Liver (tissue), 8 donors: ENCODE measurements at regions not wholly inside any gene's neighbourhood (a gene's known extent, or its start where the extent isn't known, plus 50 kb on each side); places are given as distances from the start of the nearest gene placed in this dataset.

Experiments used
- DNase-seq: peaks from one replicate; pipeline ENCODE4 v3.0.0-alpha.2; 2017; ENCODE audit warnings: low spot score
- H3K27ac ChIP-seq, 2 donors: one replicate each; pipeline ENCODE4 v1.7.0; 2013; ENCODE audit warnings: inconsistent platforms in 2 of 2, low read length in 2 of 2, control low read depth in 1 of 2, low read depth in 1 of 2, mild to moderate bottlenecking in 1 of 2
- H3K27me3 ChIP-seq, 4 donors: one replicate each; pipeline versions ENCODE4 v1.6.1 to v1.7.0; 2013; ENCODE audit warnings: low read length in 3 of 4, inconsistent platforms in 1 of 4, mild to moderate bottlenecking in 1 of 4, moderate library complexity in 1 of 4; ENCODE audit not compliant: control insufficient read depth in 4 of 4, insufficient read depth in 4 of 4
- H3K36me3 ChIP-seq, 4 donors: one replicate each; pipeline versions ENCODE4 v1.6.1 to v1.7.0; 2013; ENCODE audit warnings: low read length in 3 of 4, mild to moderate bottlenecking in 3 of 4, low read depth in 1 of 4, moderate library complexity in 1 of 4; ENCODE audit not compliant: control insufficient read depth in 4 of 4, insufficient read depth in 3 of 4
- H3K4me1 ChIP-seq, 4 donors: one replicate each; pipeline versions ENCODE4 v1.6.1 to v1.7.0; 2013; ENCODE audit warnings: low read length in 3 of 4, mild to moderate bottlenecking in 3 of 4, moderate library complexity in 1 of 4; ENCODE audit not compliant: control insufficient read depth in 4 of 4, insufficient read depth in 4 of 4
- H3K4me3 ChIP-seq, 3 donors: one replicate each; pipeline versions ENCODE4 v1.6.1 to v1.7.0; 2013; ENCODE audit warnings: low read length in 3 of 3, control low read depth in 1 of 3, low read depth in 1 of 3, mild to moderate bottlenecking in 1 of 3
- H3K9ac ChIP-seq, 2 donors: one replicate each; pipeline ENCODE4 v1.7.0; 2013; ENCODE audit warnings: low read length in 2 of 2, mild to moderate bottlenecking in 2 of 2, moderate library complexity in 2 of 2, control low read depth in 1 of 2, low read depth in 1 of 2
- H3K9me3 ChIP-seq, 4 donors: one replicate each; pipeline versions ENCODE4 v1.6.1 to v1.7.0; 2013; ENCODE audit warnings: low read length in 3 of 4; ENCODE audit not compliant: control insufficient read depth in 4 of 4
- EGR1 ChIP-seq, 2 donors: IDR thresholded peaks; 2 replicates each; pipeline ENCODE4 v1.6.1; 2016 to 2018; ENCODE audit warnings: antibody characterized with exemption in 2 of 2, low read depth in 2 of 2
- FOXA1 ChIP-seq: IDR thresholded peaks from 2 replicates; pipeline ENCODE4 v1.6.1; 2016; ENCODE audit warnings: antibody characterized with exemption
- FOXA2 ChIP-seq: IDR thresholded peaks from 2 replicates; pipeline ENCODE4 v1.6.1; 2016; ENCODE audit warnings: antibody characterized with exemption
- GABPA ChIP-seq, 2 donors: IDR thresholded peaks in 1 of 2; conservative IDR thresholded peaks in 1 of 2; 2 replicates each; pipeline ENCODE4 v1.6.1; 2016; ENCODE audit warnings: antibody characterized with exemption in 2 of 2, mild to moderate bottlenecking in 1 of 2, moderate library complexity in 1 of 2
- HNF4A ChIP-seq, 2 donors: conservative IDR thresholded peaks; 2 replicates each; pipeline ENCODE4 v1.6.1; 2016; ENCODE audit warnings: antibody characterized with exemption in 2 of 2, mild to moderate bottlenecking in 2 of 2
- JUND ChIP-seq, 2 donors: IDR thresholded peaks; 2 replicates each; pipeline ENCODE4 v1.6.1; 2016; ENCODE audit warnings: antibody characterized with exemption in 2 of 2
- NR2F2 ChIP-seq: IDR thresholded peaks from 2 replicates; pipeline ENCODE4 v1.6.1; 2016; ENCODE audit warnings: antibody characterized with exemption
- RAD21 ChIP-seq, 2 donors: IDR thresholded peaks; 2 replicates each; pipeline ENCODE4 v1.6.1; 2016; ENCODE audit warnings: antibody characterized with exemption in 2 of 2, mild to moderate bottlenecking in 2 of 2
- RXRA ChIP-seq, 2 donors: IDR thresholded peaks; 2 replicates each; pipeline ENCODE4 v1.6.1; 2017 to 2018; ENCODE audit warnings: antibody characterized with exemption in 2 of 2, mild to moderate bottlenecking in 1 of 2
- SP1 ChIP-seq: IDR thresholded peaks from 2 replicates; pipeline ENCODE4 v1.6.1; 2018; ENCODE audit warnings: antibody characterized with exemption, mild to moderate bottlenecking
- TAF1 ChIP-seq: conservative IDR thresholded peaks from 2 replicates; pipeline ENCODE4 v1.6.1; 2016; ENCODE audit warnings: antibody characterized with exemption, mild to moderate bottlenecking
- YY1 ChIP-seq: IDR thresholded peaks from 2 replicates; pipeline ENCODE4 v1.6.1; 2016; ENCODE audit warnings: antibody characterized with exemption, mild to moderate bottlenecking
- WGBS: extraction: QIAGEN DNeasy Blood & Tissue Kit; methylation state at CpG from one replicate; pipeline ENCODE4 v1.1.7; 2013; 5-methylcytosine and 5-hydroxymethylcytosine counted together
- TF ChIP-seq, protein P1 (sequence below): fragments of 150-350 bp; IDR thresholded peaks from 2 replicates; pipeline ENCODE4 v1.5.1; 2017; ENCODE audit warnings: improper control_type of control experiment, low read depth, low read length; ENCODE audit not compliant: missing input control
- TF ChIP-seq, protein P2 (sequence below): IDR thresholded peaks from 2 replicates; pipeline ENCODE4 v1.6.1; 2016; ENCODE audit warnings: antibody characterized with exemption
- TF ChIP-seq, protein P3 (sequence below): IDR thresholded peaks from 2 replicates; pipeline ENCODE4 v1.6.1; 2016; ENCODE audit warnings: antibody characterized with exemption
- TF ChIP-seq, protein P4 (sequence below): IDR thresholded peaks from 2 replicates; pipeline ENCODE4 v1.6.1; 2016; ENCODE audit warnings: antibody characterized with exemption, mild to moderate bottlenecking
- donor health status: healthy.
- donor health status: healthy.
- donor health status: healthy.
- donor health status: healthy.
- donor health status: healthy.

DNA sequence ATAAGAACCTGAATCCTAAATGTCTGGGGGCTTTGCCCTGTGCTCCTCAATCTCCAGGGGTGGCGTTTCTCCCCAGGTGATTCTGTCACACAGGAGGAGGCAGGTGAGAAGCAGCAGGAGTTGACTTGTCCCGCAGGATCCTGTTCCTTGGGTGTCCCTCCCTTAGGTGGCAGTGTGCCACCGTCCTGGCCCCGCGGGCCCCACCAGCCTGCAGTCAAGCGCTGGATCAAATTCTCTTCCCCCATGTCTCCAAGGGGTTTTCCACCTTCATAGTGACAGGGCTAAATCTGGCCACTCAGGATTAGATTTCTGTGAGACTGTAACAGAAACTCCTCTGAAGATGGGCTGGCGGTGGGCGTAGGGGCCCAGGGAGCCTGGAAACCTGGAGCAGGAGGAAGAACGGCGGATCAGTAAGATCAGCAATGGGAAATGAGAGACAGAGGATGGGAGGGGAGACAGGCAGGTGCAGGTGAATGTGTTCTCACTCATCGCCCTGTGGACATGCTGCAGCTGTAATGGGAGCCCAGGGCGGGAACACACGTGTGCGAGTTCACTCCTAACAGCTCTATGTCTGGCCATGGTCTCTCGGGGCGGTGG is 329.2 kb upstream of the COBL start:
- H3K9me3 ChIP-seq = peaks cover 0 to 5% (median 3%) of the 10 kb centered on the region in 4 donors
- 87% methylated on average over 16 of the region's 16 CpGs for WGBS
- TF ChIP-seq SP1 = no peak
- TF ChIP-seq GABPA (IDR thresholded peaks at IDR 0.05 in 1 of 2, conservative IDR thresholded peaks at IDR 0.05 in 1 of 2) = no peak
- no peak for TF ChIP-seq YY1
- no peak for TF ChIP-seq RAD21 (IDR thresholded peaks at IDR 0.05)
- TF ChIP-seq RXRA (IDR thresholded peaks at IDR 0.05) = no peak
- no peak for TF ChIP-seq HNF4A (conservative IDR thresholded peaks at IDR 0.05)
- TF ChIP-seq, protein P1, sequence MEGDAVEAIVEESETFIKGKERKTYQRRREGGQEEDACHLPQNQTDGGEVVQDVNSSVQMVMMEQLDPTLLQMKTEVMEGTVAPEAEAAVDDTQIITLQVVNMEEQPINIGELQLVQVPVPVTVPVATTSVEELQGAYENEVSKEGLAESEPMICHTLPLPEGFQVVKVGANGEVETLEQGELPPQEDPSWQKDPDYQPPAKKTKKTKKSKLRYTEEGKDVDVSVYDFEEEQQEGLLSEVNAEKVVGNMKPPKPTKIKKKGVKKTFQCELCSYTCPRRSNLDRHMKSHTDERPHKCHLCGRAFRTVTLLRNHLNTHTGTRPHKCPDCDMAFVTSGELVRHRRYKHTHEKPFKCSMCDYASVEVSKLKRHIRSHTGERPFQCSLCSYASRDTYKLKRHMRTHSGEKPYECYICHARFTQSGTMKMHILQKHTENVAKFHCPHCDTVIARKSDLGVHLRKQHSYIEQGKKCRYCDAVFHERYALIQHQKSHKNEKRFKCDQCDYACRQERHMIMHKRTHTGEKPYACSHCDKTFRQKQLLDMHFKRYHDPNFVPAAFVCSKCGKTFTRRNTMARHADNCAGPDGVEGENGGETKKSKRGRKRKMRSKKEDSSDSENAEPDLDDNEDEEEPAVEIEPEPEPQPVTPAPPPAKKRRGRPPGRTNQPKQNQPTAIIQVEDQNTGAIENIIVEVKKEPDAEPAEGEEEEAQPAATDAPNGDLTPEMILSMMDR = no peak
- no peak for TF ChIP-seq TAF1
- no peak for TF ChIP-seq EGR1 (IDR thresholded peaks at IDR 0.05; ENCODE audit: low read depth in 2 of 2)
- TF ChIP-seq FOXA1 = no peak
- TF ChIP-seq NR2F2 = no peak
- no peak for TF ChIP-seq JUND (IDR thresholded peaks at IDR 0.05)
- TF ChIP-seq, protein P2, sequence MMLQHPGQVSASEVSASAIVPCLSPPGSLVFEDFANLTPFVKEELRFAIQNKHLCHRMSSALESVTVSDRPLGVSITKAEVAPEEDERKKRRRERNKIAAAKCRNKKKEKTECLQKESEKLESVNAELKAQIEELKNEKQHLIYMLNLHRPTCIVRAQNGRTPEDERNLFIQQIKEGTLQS = no peak
- TF ChIP-seq FOXA2 = no peak
- TF ChIP-seq, protein P3, sequence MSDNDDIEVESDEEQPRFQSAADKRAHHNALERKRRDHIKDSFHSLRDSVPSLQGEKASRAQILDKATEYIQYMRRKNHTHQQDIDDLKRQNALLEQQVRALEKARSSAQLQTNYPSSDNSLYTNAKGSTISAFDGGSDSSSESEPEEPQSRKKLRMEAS = no peak
- H3K4me1 ChIP-seq = no peaks in the 10 kb centered on the region
- no peak overlapping the region for H3K9ac ChIP-seq
- H3K36me3 ChIP-seq = no peaks in the 10 kb centered on the region
- no peak overlapping the region for H3K27ac ChIP-seq
- peaks cover 0 to 8% (median 0%) of the 10 kb centered on the region in 4 donors for H3K27me3 ChIP-seq
- no peak for DNase-seq
- H3K4me3 ChIP-seq = no peak overlapping the region

DNA sequence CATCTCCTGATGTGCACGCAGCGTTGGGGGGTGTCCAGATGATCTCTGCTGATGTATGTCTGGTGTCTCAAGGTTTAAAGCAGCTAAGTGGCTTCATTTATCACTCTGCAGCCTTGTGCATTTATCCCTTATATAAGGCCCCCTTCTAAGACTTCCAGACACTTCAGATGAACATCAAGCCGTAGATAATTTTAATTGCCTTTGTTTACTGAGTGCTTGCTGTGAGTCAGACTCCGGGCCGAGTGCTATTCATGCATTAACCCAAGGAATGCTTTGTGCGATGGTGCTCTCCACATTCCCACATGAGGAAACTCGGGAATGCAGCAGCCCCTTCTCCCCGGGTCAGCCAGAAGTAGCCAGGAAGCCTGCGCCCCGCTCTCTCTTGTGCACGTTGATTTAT is 328.6 kb upstream of the COBL start:
- H3K4me1 ChIP-seq = no peaks in the 10 kb centered on the region
- DNase-seq = no peak
- no peak overlapping the region for H3K4me3 ChIP-seq
- TF ChIP-seq SP1 (no peak), RXRA (IDR thresholded peaks at IDR 0.05) (no peak), YY1 (no peak)
- TF ChIP-seq, protein P4, sequence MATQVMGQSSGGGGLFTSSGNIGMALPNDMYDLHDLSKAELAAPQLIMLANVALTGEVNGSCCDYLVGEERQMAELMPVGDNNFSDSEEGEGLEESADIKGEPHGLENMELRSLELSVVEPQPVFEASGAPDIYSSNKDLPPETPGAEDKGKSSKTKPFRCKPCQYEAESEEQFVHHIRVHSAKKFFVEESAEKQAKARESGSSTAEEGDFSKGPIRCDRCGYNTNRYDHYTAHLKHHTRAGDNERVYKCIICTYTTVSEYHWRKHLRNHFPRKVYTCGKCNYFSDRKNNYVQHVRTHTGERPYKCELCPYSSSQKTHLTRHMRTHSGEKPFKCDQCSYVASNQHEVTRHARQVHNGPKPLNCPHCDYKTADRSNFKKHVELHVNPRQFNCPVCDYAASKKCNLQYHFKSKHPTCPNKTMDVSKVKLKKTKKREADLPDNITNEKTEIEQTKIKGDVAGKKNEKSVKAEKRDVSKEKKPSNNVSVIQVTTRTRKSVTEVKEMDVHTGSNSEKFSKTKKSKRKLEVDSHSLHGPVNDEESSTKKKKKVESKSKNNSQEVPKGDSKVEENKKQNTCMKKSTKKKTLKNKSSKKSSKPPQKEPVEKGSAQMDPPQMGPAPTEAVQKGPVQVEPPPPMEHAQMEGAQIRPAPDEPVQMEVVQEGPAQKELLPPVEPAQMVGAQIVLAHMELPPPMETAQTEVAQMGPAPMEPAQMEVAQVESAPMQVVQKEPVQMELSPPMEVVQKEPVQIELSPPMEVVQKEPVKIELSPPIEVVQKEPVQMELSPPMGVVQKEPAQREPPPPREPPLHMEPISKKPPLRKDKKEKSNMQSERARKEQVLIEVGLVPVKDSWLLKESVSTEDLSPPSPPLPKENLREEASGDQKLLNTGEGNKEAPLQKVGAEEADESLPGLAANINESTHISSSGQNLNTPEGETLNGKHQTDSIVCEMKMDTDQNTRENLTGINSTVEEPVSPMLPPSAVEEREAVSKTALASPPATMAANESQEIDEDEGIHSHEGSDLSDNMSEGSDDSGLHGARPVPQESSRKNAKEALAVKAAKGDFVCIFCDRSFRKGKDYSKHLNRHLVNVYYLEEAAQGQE = no peak
- H3K27me3 ChIP-seq = peaks cover 0 to 8% (median 0%) of the 10 kb centered on the region in 4 donors
- no peak overlapping the region for H3K9ac ChIP-seq
- no peak overlapping the region for H3K27ac ChIP-seq
- H3K9me3 ChIP-seq = peaks cover 0 to 5% (median 3%) of the 10 kb centered on the region in 4 donors
- no peaks in the 10 kb centered on the region for H3K36me3 ChIP-seq
- 67% methylated on average over 11 of the region's 11 CpGs for WGBS
